ENCODE measurements at regions not wholly inside any gene's neighbourhood (a gene's known extent, or its start where the extent isn't known, plus 50 kb on each side); places are given as distances from the start of the nearest gene placed in this dataset.

- Histone ChIP-seq H3K4me1 (replicated peaks in 1 of 2; ENCODE audit: control insufficient read depth in 2 of 2, insufficient read depth in 2 of 2, low read length in 2 of 2) (no peaks in the 10 kb centered on the region), H2AFZ (ENCODE audit: low read depth, low read length) (no peak overlapping the region), H3K4me2 (ENCODE audit: insufficient read depth, low read length) (no peak overlapping the region), H3K9me1 (ENCODE audit: control insufficient read depth, insufficient read depth, low read length) (no peaks in the 10 kb centered on the region), H3K27ac (ENCODE audit: extremely low read depth, low read depth, low read length) (no peak overlapping the region), H3K4me3 (no peak overlapping the region), H3K9me3 (replicated peaks; ENCODE audit: control insufficient read depth, insufficient read depth, low read depth, low read length) (no peaks in the 10 kb centered on the region), H3K27me3 (ENCODE audit: control insufficient read depth in 2 of 2, insufficient read depth in 2 of 2, low read length in 2 of 2) (peaks cover 11 to 56% of the 10 kb centered on the region in 2 experiments; a peak in 4 of 5 replicates), H3K79me2 (ENCODE audit: control insufficient read depth, insufficient read depth, low read length) (no peaks in the 10 kb centered on the region), H3K9ac (ENCODE audit: insufficient read depth in 1 of 2, low read depth in 2 of 2, low read length in 2 of 2) (peak overlapping the region in 1 of 2 experiments; percentile 47; a peak in 1 of 4 replicates), H4K20me1 (replicated peaks; ENCODE audit: control insufficient read depth, insufficient read depth, low read length) (peaks cover 14% of the 10 kb centered on the region; the same call in 1 of the 2 replicates), H3K36me3 (ENCODE audit: control insufficient read depth, insufficient read depth, low read length) (no peaks in the 10 kb centered on the region)
- ATAC-seq, result no peak
- no TSS peak for BruUV-seq (replicated peaks)
- TF ChIP-seq ZBTB1 (CRISPR knock-in tag; IDR thresholded peaks at IDR 0.05; ENCODE audit: borderline replicate concordance, low read depth), result no peak
- no peak for TF ChIP-seq MEIS2 (IDR thresholded peaks at IDR 0.05; ENCODE audit: partially characterized antibody)
- no peak for TF ChIP-seq THRB (CRISPR knock-in tag; conservative IDR thresholded peaks at IDR 0.05)
- no peak for TF ChIP-seq TAF9B (IDR thresholded peaks at IDR 0.05; ENCODE audit: partially characterized antibody)
- TF ChIP-seq ZNF75A (CRISPR knock-in tag; IDR thresholded peaks at IDR 0.05), result no peak
- TF ChIP-seq EHMT2 (IDR thresholded peaks at IDR 0.05), result no peak
- no peak for TF ChIP-seq COPS2 (conservative IDR thresholded peaks at IDR 0.05)
- TF ChIP-seq TCFL5 (CRISPR knock-in tag; conservative IDR thresholded peaks at IDR 0.05), result no peak
- no peak for TF ChIP-seq USF2 (CRISPR knock-in tag; IDR thresholded peaks at IDR 0.05)
- WGBS (ENCODE audit: insufficient coverage, low coverage, missing lambda C conversion rate), result under 1% methylated on average over 23 of the region's 23 CpGs
- in situ Hi-C loops (cut with MboI), result no loop called here
- no peak for FAIRE-seq
- no peak for DNase-seq (ENCODE audit: extremely low read depth in 1 of 4, low spot score in 3 of 4)
- ChIA-PET POLR2A (interaction anchor here (0.5 to 1.7 kb wide), 6 partner anchors 10 to 232 kb away, joined by 3 to 5 read pairs (median 4); no protein-coding TSS in a partner anchor), CTCF (ENCODE audit: low intra/inter-chr PET ratio) (no interaction called here)
- intact Hi-C loops (cut with micrococcal nuclease), result no loop called here
These were observed 117.3 kb upstream of the PCBD1 start for GRCh38 chr10:71005337-71006305.

Measured in K562 (cell line).